ENCODE measurements at regions not wholly inside any gene's neighbourhood (a gene's known extent, or its start where the extent isn't known, plus 50 kb on each side); places are given as distances from the start of the nearest gene placed in this dataset.

GRCh38 chr10:59558066-59558465 lies 151.6 kb downstream of the SLC16A9 start:
- in situ Hi-C loops (cut with HindIII; ENCODE audit: low pct_ligation_motif_present, low pct_unique_long_range_greater_than_20kb, low sequenced_read_pairs), result no loop called here
- DNase-seq, result no peak

- no peak for DNase-seq
- in situ Hi-C loops (cut with HindIII; ENCODE audit: low pct_ligation_motif_present, low pct_unique_long_range_greater_than_20kb, low sequenced_read_pairs), result no loop called here
Observed at GRCh38 chr10:59557642-59558041, 152.0 kb downstream of the SLC16A9 start.

- in situ Hi-C loops (cut with HindIII; ENCODE audit: low pct_ligation_motif_present, low pct_unique_long_range_greater_than_20kb, low sequenced_read_pairs), result no loop called here
- DNase-seq, result no peak
Observed at GRCh38 chr10:59557052-59557451, 152.6 kb downstream of the SLC16A9 start.

GRCh38 chr10:59553162-59553900 lies 156.3 kb downstream of the SLC16A9 start:
- in situ Hi-C loops (cut with HindIII; ENCODE audit: low pct_ligation_motif_present, low pct_unique_long_range_greater_than_20kb, low sequenced_read_pairs), result no loop called here
- DNase-seq, result no peak

GRCh38 chr10:59550061-59550460 lies 159.6 kb downstream of the SLC16A9 start:
- DNase-seq, result no peak
- in situ Hi-C loops (cut with HindIII; ENCODE audit: low pct_ligation_motif_present, low pct_unique_long_range_greater_than_20kb, low sequenced_read_pairs), result no loop called here

GRCh38 chr10:59538623-59539022 lies 171.0 kb downstream of the SLC16A9 start:
- in situ Hi-C loops (cut with HindIII; ENCODE audit: low pct_ligation_motif_present, low pct_unique_long_range_greater_than_20kb, low sequenced_read_pairs), result no loop called here
- DNase-seq, result no peak

GRCh38 chr10:59537501-59537900 lies 172.1 kb downstream of the SLC16A9 start:
- DNase-seq, result no peak
- in situ Hi-C loops (cut with HindIII; ENCODE audit: low pct_ligation_motif_present, low pct_unique_long_range_greater_than_20kb, low sequenced_read_pairs), result no loop called here

- in situ Hi-C loops (cut with HindIII; ENCODE audit: low pct_ligation_motif_present, low pct_unique_long_range_greater_than_20kb, low sequenced_read_pairs), result no loop called here
- no peak for DNase-seq
Observed at GRCh38 chr10:59536167-59537014, 173.3 kb downstream of the SLC16A9 start.

GRCh38 chr10:59524348-59524747 lies 162.0 kb upstream of the FAM13C start:
- no peak for DNase-seq
- in situ Hi-C loops (cut with HindIII; ENCODE audit: low pct_ligation_motif_present, low pct_unique_long_range_greater_than_20kb, low sequenced_read_pairs), result no loop called here

GRCh38 chr10:59523851-59524250 lies 161.5 kb upstream of the FAM13C start:
- no peak for DNase-seq
- in situ Hi-C loops (cut with HindIII; ENCODE audit: low pct_ligation_motif_present, low pct_unique_long_range_greater_than_20kb, low sequenced_read_pairs), result no loop called here

GRCh38 chr10:59517996-59518395 lies 155.6 kb upstream of the FAM13C start:
- in situ Hi-C loops (cut with HindIII; ENCODE audit: low pct_ligation_motif_present, low pct_unique_long_range_greater_than_20kb, low sequenced_read_pairs), result no loop called here
- DNase-seq, result no peak

GRCh38 chr10:59517341-59517899 lies 155.1 kb upstream of the FAM13C start:
- in situ Hi-C loops (cut with HindIII; ENCODE audit: low pct_ligation_motif_present, low pct_unique_long_range_greater_than_20kb, low sequenced_read_pairs), result no loop called here
- no peak for DNase-seq

GRCh38 chr10:59513558-59513957 lies 151.2 kb upstream of the FAM13C start:
- no peak for DNase-seq
- in situ Hi-C loops (cut with HindIII; ENCODE audit: low pct_ligation_motif_present, low pct_unique_long_range_greater_than_20kb, low sequenced_read_pairs), result no loop called here

- in situ Hi-C loops (cut with HindIII; ENCODE audit: low pct_ligation_motif_present, low pct_unique_long_range_greater_than_20kb, low sequenced_read_pairs), result no loop called here
- no peak for DNase-seq
Observed at GRCh38 chr10:59512951-59513350, 150.6 kb upstream of the FAM13C start.

- no peak for DNase-seq
- in situ Hi-C loops (cut with HindIII; ENCODE audit: low pct_ligation_motif_present, low pct_unique_long_range_greater_than_20kb, low sequenced_read_pairs), result no loop called here
Observed at GRCh38 chr10:59508956-59509355, 146.6 kb upstream of the FAM13C start.

GRCh38 chr10:59508296-59508695 lies 145.9 kb upstream of the FAM13C start:
- DNase-seq, result no peak
- in situ Hi-C loops (cut with HindIII; ENCODE audit: low pct_ligation_motif_present, low pct_unique_long_range_greater_than_20kb, low sequenced_read_pairs), result no loop called here

GRCh38 chr10:59505926-59506325 lies 143.6 kb upstream of the FAM13C start:
- in situ Hi-C loops (cut with HindIII; ENCODE audit: low pct_ligation_motif_present, low pct_unique_long_range_greater_than_20kb, low sequenced_read_pairs), result no loop called here

GRCh38 chr10:59499460-59499859 lies 137.1 kb upstream of the FAM13C start:
- in situ Hi-C loops (cut with HindIII; ENCODE audit: low pct_ligation_motif_present, low pct_unique_long_range_greater_than_20kb, low sequenced_read_pairs), result no loop called here
- DNase-seq, result no peak

More at GRCh38 chr10:59505926-59506325, 143.6 kb upstream of the FAM13C start:
- DNase-seq, result no peak

GRCh38 chr10:59493017-59493416 lies 130.7 kb upstream of the FAM13C start:
- DNase-seq, result no peak
- in situ Hi-C loops (cut with HindIII; ENCODE audit: low pct_ligation_motif_present, low pct_unique_long_range_greater_than_20kb, low sequenced_read_pairs), result no loop called here
